Mucosa of stomach (tissue), 1 donor: ENCODE measurements at regions not wholly inside any gene's neighbourhood (a gene's known extent, or its start where the extent isn't known, plus 50 kb on each side); places are given as distances from the start of the nearest gene placed in this dataset.

Source experiments
- H3K27me3 ChIP-seq: one replicate; pipeline ENCODE4 v1.7.0; 2013; ENCODE audit warnings: mild to moderate bottlenecking, low read length; ENCODE audit not compliant: control insufficient read depth, insufficient read depth
- H3K36me3 ChIP-seq: one replicate; pipeline ENCODE4 v1.7.0; 2013; ENCODE audit warnings: low read length; ENCODE audit not compliant: control insufficient read depth, insufficient read depth
- H3K4me1 ChIP-seq: one replicate; pipeline ENCODE4 v1.7.0; 2013; ENCODE audit warnings: mild to moderate bottlenecking, low read length; ENCODE audit not compliant: control insufficient read depth, insufficient read depth
- H3K4me3 ChIP-seq: one replicate; pipeline ENCODE4 v1.7.0; 2013; ENCODE audit warnings: low read length
- H3K9ac ChIP-seq: one replicate; pipeline ENCODE4 v1.7.0; 2013; ENCODE audit warnings: mild to moderate bottlenecking, low read length, moderate library complexity
- H3K9me3 ChIP-seq: one replicate; pipeline ENCODE4 v1.7.0; 2013; ENCODE audit warnings: mild to moderate bottlenecking, low read length, moderate library complexity; ENCODE audit not compliant: control insufficient read depth
- donor health status: Pancreatic carcinoma.

- no peak overlapping the region for H3K9ac ChIP-seq
- H3K9me3 ChIP-seq, result no peaks in the 10 kb centered on the region
- no peak overlapping the region for H3K4me3 ChIP-seq
- H3K36me3 ChIP-seq, result no peaks in the 10 kb centered on the region
- no peaks in the 10 kb centered on the region for H3K4me1 ChIP-seq
- no peaks in the 10 kb centered on the region for H3K27me3 ChIP-seq
Measured at GRCh38 chr5:68928617-68929302, 165.1 kb upstream of the SLC30A5 start.

GRCh38 chr5:68930139-68930538, 163.7 kb upstream of the SLC30A5 start:
- Histone ChIP-seq H3K9ac (no peak overlapping the region), H3K36me3 (no peaks in the 10 kb centered on the region), H3K9me3 (no peaks in the 10 kb centered on the region), H3K27me3 (no peaks in the 10 kb centered on the region), H3K4me1 (no peaks in the 10 kb centered on the region), H3K4me3 (no peak overlapping the region)

GRCh38 chr5:68932830-68933434, 160.9 kb upstream of the SLC30A5 start:
- Histone ChIP-seq H3K4me3 (no peak overlapping the region), H3K4me1 (no peaks in the 10 kb centered on the region), H3K36me3 (no peaks in the 10 kb centered on the region), H3K9me3 (no peaks in the 10 kb centered on the region), H3K27me3 (no peaks in the 10 kb centered on the region), H3K9ac (no peak overlapping the region)

- H3K27me3 ChIP-seq, result no peaks in the 10 kb centered on the region
- H3K36me3 ChIP-seq, result no peaks in the 10 kb centered on the region
- H3K4me3 ChIP-seq, result no peak overlapping the region
- H3K4me1 ChIP-seq, result no peaks in the 10 kb centered on the region
- H3K9me3 ChIP-seq, result no peaks in the 10 kb centered on the region
- H3K9ac ChIP-seq, result no peak overlapping the region
Measured at GRCh38 chr5:68942169-68942568, 151.6 kb upstream of the SLC30A5 start.

- H3K9me3 ChIP-seq, result no peaks in the 10 kb centered on the region
- H3K4me1 ChIP-seq, result no peaks in the 10 kb centered on the region
- no peaks in the 10 kb centered on the region for H3K36me3 ChIP-seq
- H3K27me3 ChIP-seq, result no peaks in the 10 kb centered on the region
- H3K9ac ChIP-seq, result no peak overlapping the region
- H3K4me3 ChIP-seq, result no peak overlapping the region
Measured at GRCh38 chr5:68946728-68947127, 147.1 kb upstream of the SLC30A5 start.

- no peaks in the 10 kb centered on the region for H3K4me1 ChIP-seq
- H3K9ac ChIP-seq, result no peak overlapping the region
- H3K9me3 ChIP-seq, result no peaks in the 10 kb centered on the region
- H3K36me3 ChIP-seq, result no peaks in the 10 kb centered on the region
- no peaks in the 10 kb centered on the region for H3K27me3 ChIP-seq
- H3K4me3 ChIP-seq, result no peak overlapping the region
Measured at GRCh38 chr5:68947986-68948385, 145.8 kb upstream of the SLC30A5 start.

GRCh38 chr5:68949256-68949655, 144.6 kb upstream of the SLC30A5 start:
- Histone ChIP-seq H3K4me3 (no peak overlapping the region), H3K36me3 (no peaks in the 10 kb centered on the region), H3K27me3 (no peaks in the 10 kb centered on the region), H3K9ac (no peak overlapping the region), H3K4me1 (no peaks in the 10 kb centered on the region), H3K9me3 (no peaks in the 10 kb centered on the region)

GRCh38 chr5:68949711-68950110, 144.1 kb upstream of the SLC30A5 start:
- no peaks in the 10 kb centered on the region for H3K27me3 ChIP-seq

GRCh38 chr5:68950125-68950524, 143.7 kb upstream of the SLC30A5 start:
- no peaks in the 10 kb centered on the region for H3K27me3 ChIP-seq
- H3K4me3 ChIP-seq, result no peak overlapping the region
- H3K9ac ChIP-seq, result no peak overlapping the region
- no peaks in the 10 kb centered on the region for H3K36me3 ChIP-seq
- H3K9me3 ChIP-seq, result no peaks in the 10 kb centered on the region
- no peaks in the 10 kb centered on the region for H3K4me1 ChIP-seq

More at GRCh38 chr5:68949711-68950110, 144.1 kb upstream of the SLC30A5 start:
- Histone ChIP-seq H3K36me3 (no peaks in the 10 kb centered on the region), H3K4me1 (no peaks in the 10 kb centered on the region), H3K9me3 (no peaks in the 10 kb centered on the region), H3K9ac (no peak overlapping the region), H3K4me3 (no peak overlapping the region)

- Histone ChIP-seq H3K4me3 (no peak overlapping the region), H3K9ac (no peak overlapping the region), H3K27me3 (no peaks in the 10 kb centered on the region), H3K36me3 (no peaks in the 10 kb centered on the region), H3K9me3 (no peaks in the 10 kb centered on the region), H3K4me1 (no peaks in the 10 kb centered on the region)
Measured at GRCh38 chr5:68950930-68951329, 142.9 kb upstream of the SLC30A5 start.

GRCh38 chr5:68953231-68953874, 140.5 kb upstream of the SLC30A5 start:
- no peaks in the 10 kb centered on the region for H3K36me3 ChIP-seq
- no peaks in the 10 kb centered on the region for H3K9me3 ChIP-seq
- no peaks in the 10 kb centered on the region for H3K4me1 ChIP-seq
- no peak overlapping the region for H3K4me3 ChIP-seq
- H3K27me3 ChIP-seq, result no peaks in the 10 kb centered on the region
- H3K9ac ChIP-seq, result no peak overlapping the region

GRCh38 chr5:68953875-68954617, 139.8 kb upstream of the SLC30A5 start:
- Histone ChIP-seq H3K4me1 (no peaks in the 10 kb centered on the region), H3K9me3 (no peaks in the 10 kb centered on the region), H3K36me3 (no peaks in the 10 kb centered on the region), H3K27me3 (no peaks in the 10 kb centered on the region), H3K9ac (no peak overlapping the region), H3K4me3 (no peak overlapping the region)
